H1 (cell line): ENCODE measurements at regions not wholly inside any gene's neighbourhood (a gene's known extent, or its start where the extent isn't known, plus 50 kb on each side); places are given as distances from the start of the nearest gene placed in this dataset.

Experiments
- BACH1 ChIP-seq: IDR thresholded peaks from 2 replicates; pipeline ENCODE4 v1.6.1; 2012; ENCODE audit warnings: low read length, improper control_type of control experiment
- BRCA1 ChIP-seq: IDR thresholded peaks from 2 replicates; pipeline ENCODE4 v1.6.1; 2012; ENCODE audit warnings: low read depth, low read length, improper control_type of control experiment
- CBX8 ChIP-seq: fragments of 300-800, 300-1000 bp; sonication (generic); IDR thresholded peaks from 2 replicates; pipeline ENCODE4 v1.7.1; 2016; ENCODE audit warnings: low read depth, low read length, borderline replicate concordance
- POU5F1 ChIP-seq: IDR thresholded peaks from 2 replicates; pipeline ENCODE4 v1.6.1; 2011; ENCODE audit warnings: low read depth, mild to moderate bottlenecking, low read length, moderate library complexity
- RFX5 ChIP-seq: IDR thresholded peaks from 2 replicates; pipeline ENCODE4 v1.6.1; 2011; ENCODE audit warnings: low read depth, low read length, improper control_type of control experiment, borderline replicate concordance

DNA sequence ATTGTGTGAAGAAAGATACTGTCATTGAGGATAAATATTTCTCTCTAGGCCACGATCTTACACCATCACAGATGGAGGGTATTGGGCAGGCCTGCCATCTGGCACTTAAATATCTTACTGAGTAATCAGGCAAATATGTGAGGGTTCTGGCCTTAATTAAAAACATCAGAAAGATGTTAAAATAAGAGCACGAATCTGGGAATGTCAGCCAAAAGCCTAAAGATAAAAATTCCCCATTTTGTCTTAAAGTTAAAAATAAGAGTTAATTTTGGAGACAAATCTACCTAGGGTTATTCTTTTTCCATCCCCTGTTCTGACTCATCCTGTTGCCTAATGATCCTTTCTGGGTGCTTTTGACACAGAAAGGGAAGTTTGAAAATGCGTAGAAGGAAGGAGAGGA is 121.0 kb downstream of the SUCLG1 start (continued):
- TF ChIP-seq CBX8 (no peak), BRCA1 (no peak), POU5F1 (no peak), RFX5 (no peak), BACH1 (no peak)
